T-cell (primary cell): ENCODE measurements at regions not wholly inside any gene's neighbourhood (a gene's known extent, or its start where the extent isn't known, plus 50 kb on each side); places are given as distances from the start of the nearest gene placed in this dataset.

Source experiments
- ATAC-seq, 4 experiments: fragments of 200-7000 bp in 3 of 4; fragments of 150-1000 bp in 1 of 4; cut with Tn5 transposase; replicated peaks in 1 of 4; 1 replicate in 3 of 4; 2 replicates in 1 of 4; pipeline ENCODE4 v1.10.0; 2021; ENCODE audit warnings: moderate library complexity in 3 of 4, mild to moderate bottlenecking in 2 of 4, moderate number of reproducible peaks in 1 of 4
- CTCF ChIA-PET, 2 donors: fragments of 300-600 bp; sonication (Branson Sonifier 250); formaldehyde crosslinking; loops; one replicate each; lab custom pipeline; 2022; ENCODE audit warnings: antibody characterized with exemption in 2 of 2; lab: Charles Lee
- POLR2A ChIA-PET, 2 donors: fragments of 300-600 bp; sonication (Branson Sonifier 250); formaldehyde crosslinking; loops; one replicate each; lab custom pipeline; 2022; ENCODE audit warnings: antibody characterized with exemption in 2 of 2; lab: Charles Lee
- DNase-seq, 35 experiments: peaks; one replicate each; pipeline versions ENCODE4 v3.0.0 to v3.0.0-alpha.2; 2013 to 2023
- H3K27ac ChIP-seq: one replicate; pipeline ENCODE4 v1.5.1; 2013; ENCODE audit warnings: low read length
- H3K27me3 ChIP-seq, 2 experiments: replicated peaks in 1 of 2; 1 replicate in 1 of 2; 2 replicates in 1 of 2; pipeline versions ENCODE4 v1.6.1 to v1.7.0; 2013; ENCODE audit warnings: low read length in 1 of 2, mixed read lengths in 1 of 2; ENCODE audit not compliant: control insufficient read depth in 2 of 2, insufficient read depth in 2 of 2; ENCODE audit errors: extremely low read depth in 1 of 2
- H3K36me3 ChIP-seq, 2 donors: 1 replicate in 1 of 2; 2 replicates in 1 of 2; pipeline versions ENCODE4 v1.6.1 to v1.7.0; 2013; ENCODE audit warnings: low read length in 1 of 2; ENCODE audit not compliant: control insufficient read depth in 2 of 2, insufficient read depth in 1 of 2; ENCODE audit errors: extremely low read depth in 1 of 2
- H3K4me1 ChIP-seq, 2 experiments: 1 replicate in 1 of 2; 2 replicates in 1 of 2; pipeline versions ENCODE4 v1.6.1 to v1.7.0; 2013; ENCODE audit warnings: low read length in 2 of 2, mixed read lengths in 1 of 2; ENCODE audit not compliant: insufficient read depth in 2 of 2, control insufficient read depth in 1 of 2; ENCODE audit errors: extremely low read depth in 1 of 2
- H3K4me3 ChIP-seq, 2 donors: 1 replicate in 1 of 2; 2 replicates in 1 of 2; pipeline versions ENCODE4 v1.5.1 to v1.7.0; 2013; ENCODE audit warnings: mild to moderate bottlenecking in 2 of 2, low read length in 1 of 2, moderate library complexity in 1 of 2; ENCODE audit not compliant: control insufficient read depth in 1 of 2; ENCODE audit errors: extremely low read depth in 1 of 2
- H3K9me3 ChIP-seq: 2 replicates; pipeline ENCODE4 v1.7.0; 2013
- H3K27ac Mint-ChIP-seq, 2 donors: one replicate each; pipeline ENCODE4 v1.8.0; 2020 to 2021; ENCODE audit warnings: mild to moderate bottlenecking in 2 of 2, mixed read lengths in 2 of 2
- H3K27me3 Mint-ChIP-seq, 2 donors: one replicate each; pipeline ENCODE4 v1.8.0; 2021 to 2022; ENCODE audit warnings: mixed read lengths in 2 of 2
- H3K36me3 Mint-ChIP-seq: one replicate; pipeline ENCODE4 v1.8.0; 2021; ENCODE audit warnings: mixed read lengths
- H3K4me1 Mint-ChIP-seq, 3 donors: one replicate each; pipeline ENCODE4 v1.8.0; 2020 to 2022; ENCODE audit warnings: mixed read lengths in 3 of 3, mild to moderate bottlenecking in 1 of 3
- H3K4me3 Mint-ChIP-seq, 3 donors: one replicate each; pipeline ENCODE4 v1.8.0; 2020 to 2022; ENCODE audit warnings: mild to moderate bottlenecking in 3 of 3, mixed read lengths in 3 of 3, moderate library complexity in 3 of 3
- H3K9me3 Mint-ChIP-seq, 3 donors: one replicate each; pipeline ENCODE4 v1.8.0; 2020 to 2022; ENCODE audit warnings: mixed read lengths in 3 of 3
- WGBS: methylation state at CpG from one replicate; pipeline ENCODE4 v1.1.5; 2013; ENCODE audit warnings: missing lambda C conversion rate; ENCODE audit not compliant: insufficient coverage; 5-methylcytosine and 5-hydroxymethylcytosine counted together

GRCh38 chr7:119172043-119172442 lies 947.5 kb downstream of the ANKRD7 start:
- Mint-ChIP-seq H3K9me3 (peaks cover 0 to 13% (median 9%) of the 10 kb centered on the region in 3 donors), H3K4me3 (no peak overlapping the region), H3K27me3 (no peaks in the 10 kb centered on the region), H3K36me3 (no peaks in the 10 kb centered on the region), H3K27ac (no peak overlapping the region), H3K4me1 (no peaks in the 10 kb centered on the region)
- Histone ChIP-seq H3K27me3 (no peaks in the 10 kb centered on the region), H3K27ac (no peak overlapping the region), H3K36me3 (no peaks in the 10 kb centered on the region), H3K4me3 (no peak overlapping the region), H3K4me1 (no peaks in the 10 kb centered on the region), H3K9me3 (no peaks in the 10 kb centered on the region)
- DNase-seq (no peak), ATAC-seq (no peak)
- POLR2A ChIA-PET = no interaction called here
- 63% methylated on average over 2 of the region's 5 CpGs for WGBS
- CTCF ChIA-PET = no interaction called here

GRCh38 chr7:119175911-119176627 lies 951.6 kb downstream of the ANKRD7 start:
- 20% methylated on average over 1 of the region's 6 CpGs for WGBS
- no peak overlapping the region for H3K27ac Mint-ChIP-seq
- H3K36me3 Mint-ChIP-seq = no peaks in the 10 kb centered on the region
- POLR2A ChIA-PET = no interaction called here
- no peaks in the 10 kb centered on the region for H3K27me3 ChIP-seq
- no peaks in the 10 kb centered on the region for H3K4me1 ChIP-seq
- no peaks in the 10 kb centered on the region for H3K4me1 Mint-ChIP-seq
- no peaks in the 10 kb centered on the region for H3K27me3 Mint-ChIP-seq
- CTCF ChIA-PET = interaction anchor here in 1 of 2 donors (0.6 kb wide), 1 partner anchor 29 kb away, joined by 3 read pairs; no protein-coding TSS in a partner anchor
- peak in 1 of 35 experiments; percentile 15 for DNase-seq
- H3K9me3 Mint-ChIP-seq = peaks cover 0 to 3% (median 0%) of the 10 kb centered on the region in 3 donors
- no peaks in the 10 kb centered on the region for H3K9me3 ChIP-seq
- H3K4me3 ChIP-seq = no peak overlapping the region
- H3K36me3 ChIP-seq = no peaks in the 10 kb centered on the region
- no peak overlapping the region for H3K4me3 Mint-ChIP-seq
- no peak for ATAC-seq
- no peak overlapping the region for H3K27ac ChIP-seq

GRCh38 chr7:119177863-119178262 lies 953.4 kb downstream of the ANKRD7 start:
- H3K27me3 Mint-ChIP-seq = no peaks in the 10 kb centered on the region
- ChIA-PET POLR2A (no interaction called here), CTCF (no interaction called here)

GRCh38 chr7:119184124-119184788 lies 959.8 kb downstream of the ANKRD7 start:
- no peaks in the 10 kb centered on the region for H3K27me3 Mint-ChIP-seq
- no peak for DNase-seq

More at GRCh38 chr7:119177863-119178262, 953.4 kb downstream of the ANKRD7 start:
- DNase-seq (no peak), ATAC-seq (no peak)
- Mint-ChIP-seq H3K9me3 (peaks cover 2 to 3% (median 3%) of the 10 kb centered on the region in 3 donors), H3K27ac (no peak overlapping the region), H3K4me3 (no peak overlapping the region), H3K36me3 (no peaks in the 10 kb centered on the region), H3K4me1 (no peaks in the 10 kb centered on the region)
- H3K4me3 ChIP-seq = no peak overlapping the region
- no peaks in the 10 kb centered on the region for H3K9me3 ChIP-seq
- H3K4me1 ChIP-seq = no peaks in the 10 kb centered on the region
- H3K27ac ChIP-seq = no peak overlapping the region
- no peaks in the 10 kb centered on the region for H3K27me3 ChIP-seq
- no peaks in the 10 kb centered on the region for H3K36me3 ChIP-seq

GRCh38 chr7:119196183-119196582 lies 971.7 kb downstream of the ANKRD7 start:
- H3K27me3 Mint-ChIP-seq = no peaks in the 10 kb centered on the region
- no peaks in the 10 kb centered on the region for H3K27me3 ChIP-seq
- ATAC-seq (no peak), DNase-seq (no peak)
- CTCF ChIA-PET = no interaction called here
- no peaks in the 10 kb centered on the region for H3K36me3 Mint-ChIP-seq
- POLR2A ChIA-PET = no interaction called here
- H3K27ac Mint-ChIP-seq = no peak overlapping the region
- H3K9me3 ChIP-seq = no peaks in the 10 kb centered on the region
- no peak overlapping the region for H3K27ac ChIP-seq
- H3K4me1 ChIP-seq = no peaks in the 10 kb centered on the region
- H3K36me3 ChIP-seq = no peaks in the 10 kb centered on the region
- H3K4me3 Mint-ChIP-seq = no peak overlapping the region
- H3K9me3 Mint-ChIP-seq = peaks cover 3 to 7% (median 4%) of the 10 kb centered on the region in 3 donors
- WGBS = 85% methylated on average over 2 of the region's 2 CpGs
- no peaks in the 10 kb centered on the region for H3K4me1 Mint-ChIP-seq
- H3K4me3 ChIP-seq = no peak overlapping the region

More at GRCh38 chr7:119184124-119184788, 959.8 kb downstream of the ANKRD7 start:
- Histone ChIP-seq H3K4me3 (no peak overlapping the region), H3K27ac (no peak overlapping the region), H3K27me3 (no peaks in the 10 kb centered on the region), H3K36me3 (no peaks in the 10 kb centered on the region), H3K9me3 (no peaks in the 10 kb centered on the region), H3K4me1 (no peaks in the 10 kb centered on the region)
- H3K4me1 Mint-ChIP-seq = no peaks in the 10 kb centered on the region
- no peak overlapping the region for H3K27ac Mint-ChIP-seq
- no peaks in the 10 kb centered on the region for H3K36me3 Mint-ChIP-seq
- H3K9me3 Mint-ChIP-seq = peaks cover 11 to 14% (median 12%) of the 10 kb centered on the region in 3 donors
- 88% methylated on average over 3 of the region's 4 CpGs for WGBS
- ChIA-PET POLR2A (no interaction called here), CTCF (no interaction called here)
- H3K4me3 Mint-ChIP-seq = no peak overlapping the region
- no peak for ATAC-seq

- POLR2A ChIA-PET = no interaction called here
- Mint-ChIP-seq H3K4me1 (no peaks in the 10 kb centered on the region), H3K9me3 (peaks cover 3 to 7% (median 4%) of the 10 kb centered on the region in 3 donors), H3K4me3 (no peak overlapping the region), H3K27me3 (no peaks in the 10 kb centered on the region), H3K36me3 (no peaks in the 10 kb centered on the region), H3K27ac (no peak overlapping the region)
- H3K27me3 ChIP-seq = no peaks in the 10 kb centered on the region
- no peak overlapping the region for H3K27ac ChIP-seq
- 92% methylated on average over 4 of the region's 9 CpGs for WGBS
- CTCF ChIA-PET = no interaction called here
- no peak overlapping the region for H3K4me3 ChIP-seq
- no peaks in the 10 kb centered on the region for H3K9me3 ChIP-seq
- no peaks in the 10 kb centered on the region for H3K4me1 ChIP-seq
- ATAC-seq (no peak), DNase-seq (no peak)
- H3K36me3 ChIP-seq = no peaks in the 10 kb centered on the region
These were observed 972.8 kb downstream of the ANKRD7 start for GRCh38 chr7:119197172-119197876.
